ENCODE measurements at regions not wholly inside any gene's neighbourhood (a gene's known extent, or its start where the extent isn't known, plus 50 kb on each side); places are given as distances from the start of the nearest gene placed in this dataset.
"Not testable (repeated sequence)": the region's sequence is repeated elsewhere in the genome, so short reads cannot be mapped to it uniquely, and the experiment has no call there.

DNA sequence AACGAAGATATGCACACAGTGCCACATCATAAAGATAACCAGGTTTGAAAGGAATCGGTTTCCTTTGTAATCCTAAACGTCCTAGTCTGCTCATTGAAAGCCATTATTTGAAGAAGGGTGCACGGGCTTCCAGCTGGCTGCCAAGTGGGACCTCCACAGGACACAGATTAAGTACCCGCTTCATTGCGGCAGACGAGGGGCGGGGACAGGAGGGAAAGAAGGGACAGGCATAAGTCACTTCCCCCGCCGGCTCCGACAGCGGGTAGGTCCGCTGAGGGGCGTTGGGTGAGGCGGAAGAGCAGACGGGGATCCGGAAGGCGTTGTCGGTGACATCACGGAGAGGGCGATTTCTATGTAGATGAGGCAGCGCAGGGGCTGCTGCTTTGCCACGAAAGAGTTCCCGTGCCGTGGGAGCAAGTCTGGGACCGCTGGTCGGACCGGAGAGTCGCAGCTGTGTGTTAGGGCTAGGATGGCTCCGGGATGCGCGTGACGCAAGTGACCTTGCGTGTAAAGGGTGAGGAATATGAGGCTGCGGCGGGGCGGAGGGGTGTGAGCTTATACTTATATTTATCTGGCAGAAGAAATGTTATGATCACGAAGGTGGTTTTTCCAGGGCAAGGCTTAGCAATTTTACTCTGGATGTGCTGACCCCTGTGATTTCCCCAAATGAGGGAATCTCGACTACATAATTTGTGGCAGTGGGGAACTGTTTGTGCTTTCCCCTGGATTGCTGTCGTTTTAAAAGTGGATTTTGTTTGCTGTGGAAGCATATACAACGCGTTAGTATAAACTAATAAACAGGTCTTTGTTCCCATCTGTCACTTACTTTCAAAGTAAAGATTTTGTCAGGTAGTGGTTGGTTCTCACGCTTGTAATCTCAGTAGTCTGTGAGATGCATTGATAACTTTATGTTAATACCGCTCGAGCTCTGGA is 80.7 kb downstream of the PPIAL4G start:
- Histone ChIP-seq H3K4me3 (peak overlapping the region; percentile 47 to 58 (median 52)), H3K27ac (peak overlapping the region; percentile 53 to 82 (median 81)), H3K4me1 (peaks cover 0 to 13% (median 8%) of the 10 kb centered on the region in 4 donors)
- DNase-seq = peak; percentile 76 to 93
- H3K9me3 ChIP-seq; intact Hi-C loops (cut with DNase I; ENCODE audit: low total_unique reads); H3K27me3 ChIP-seq; H3K36me3 ChIP-seq: not testable (repeated sequence)
- TF ChIP-seq POLR2AphosphoS5 (IDR thresholded peaks at IDR 0.05) = peak in 2 of 3 donors; percentile 60 to 71
- WGBS, 5 donors = 0 to 3% (median 1%) methylated on average over 40 to 43 of the region's 45 CpGs

GRCh38 chr1:148397516-148397915 is 85.6 kb downstream of the PPIAL4G start:
- H3K27ac ChIP-seq; H3K9me3 ChIP-seq; H3K4me3 ChIP-seq; DNase-seq; H3K36me3 ChIP-seq; intact Hi-C loops (cut with DNase I; ENCODE audit: low total_unique reads); H3K27me3 ChIP-seq: not testable (repeated sequence)
- peaks cover 0 to 10% (median 5%) of the 10 kb centered on the region in 4 donors for H3K4me1 ChIP-seq
- 5 to 27% (median 21%) methylated on average over 1 of the region's 1 CpG for WGBS, 5 donors

DNA sequence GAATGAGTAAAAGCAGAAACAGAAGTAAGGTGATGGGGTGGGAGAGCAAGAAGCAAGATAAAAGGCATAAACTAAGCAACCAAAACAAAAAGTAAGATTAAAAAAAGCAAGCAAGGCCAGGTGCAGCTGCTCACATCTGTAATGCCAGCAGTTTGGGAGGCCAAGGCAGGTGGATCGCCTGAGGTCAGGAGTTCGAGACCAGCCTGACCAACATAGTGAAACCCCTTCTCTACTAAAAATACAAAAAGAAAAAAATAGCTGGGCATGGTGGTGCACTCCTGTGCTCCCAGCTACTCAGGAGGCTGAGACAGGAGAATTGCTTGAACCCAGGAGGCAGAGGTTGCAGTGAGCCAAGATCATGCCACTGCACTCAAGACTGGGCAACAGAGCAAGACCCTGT is 90.6 kb downstream of the PPIAL4G start:
- not testable (repeated sequence) for H3K36me3 ChIP-seq
- 80 to 100% (median 94%) methylated on average over 2 of the region's 2 CpGs for WGBS, 5 donors

GRCh38 chr1:148391323-148391722 is 91.8 kb downstream of the PPIAL4G start:
- WGBS, 5 donors = 81 to 91% (median 85%) methylated on average over 4 of the region's 4 CpGs
- H3K27me3 ChIP-seq; H3K36me3 ChIP-seq; DNase-seq; intact Hi-C loops (cut with DNase I; ENCODE audit: low total_unique reads); H3K27ac ChIP-seq; H3K4me3 ChIP-seq; H3K9me3 ChIP-seq: not testable (repeated sequence)
- H3K4me1 ChIP-seq = peaks cover 0 to 16% (median 4%) of the 10 kb centered on the region in 4 donors

More for the DNA sequence above, 90.6 kb downstream of the PPIAL4G start:
- peaks cover 0 to 16% (median 4%) of the 10 kb centered on the region in 4 donors for H3K4me1 ChIP-seq
- intact Hi-C loops (cut with DNase I; ENCODE audit: low total_unique reads); H3K27me3 ChIP-seq; H3K9me3 ChIP-seq; DNase-seq; H3K4me3 ChIP-seq; H3K27ac ChIP-seq: not testable (repeated sequence)

- peak overlapping the region; percentile 12 to 93 (median 86) for H3K27ac ChIP-seq
These were observed 94.1 kb downstream of the PPIAL4G start for GRCh38 chr1:148389027-148389339.

More at GRCh38 chr1:148389027-148389339, 94.1 kb downstream of the PPIAL4G start:
- Histone ChIP-seq H3K4me1 (peaks cover 0 to 16% (median 4%) of the 10 kb centered on the region in 4 donors), H3K36me3 (no peaks in the 10 kb centered on the region), H3K9me3 (no peaks in the 10 kb centered on the region), H3K27me3 (no peaks in the 10 kb centered on the region), H3K4me3 (peak overlapping the region; percentile 43 to 64 (median 52))
- WGBS, 5 donors = 25 to 33% (median 32%) methylated on average over 6 of the region's 6 CpGs
- TF ChIP-seq CTCF (IDR thresholded peaks at IDR 0.05) (no peak), POLR2A (IDR thresholded peaks at IDR 0.05) (no peak), EP300 (IDR thresholded peaks at IDR 0.05) (no peak), POLR2AphosphoS5 (IDR thresholded peaks at IDR 0.05) (no peak)
- intact Hi-C loops (cut with DNase I; ENCODE audit: low total_unique reads) = no loop called here
- no peak for DNase-seq
